Kidney epithelial cell (primary cell): ENCODE measurements at regions not wholly inside any gene's neighbourhood (a gene's known extent, or its start where the extent isn't known, plus 50 kb on each side); places are given as distances from the start of the nearest gene placed in this dataset.

Experiments
- DNase-seq: peaks from one replicate; pipeline ENCODE4 v3.0.0-alpha.2; 2010; ENCODE audit warnings: low read depth
- H3K27me3 ChIP-seq: 2 replicates; pipeline ENCODE4 v1.6.0; 2011; ENCODE audit warnings: low read length; ENCODE audit not compliant: control insufficient read depth, insufficient read depth
- H3K36me3 ChIP-seq: 2 replicates; pipeline ENCODE4 v1.5.1; 2011; ENCODE audit warnings: low read length; ENCODE audit not compliant: control insufficient read depth, insufficient read depth
- H3K4me3 ChIP-seq: 2 replicates; pipeline ENCODE4 v1.5.1; 2011; ENCODE audit warnings: low read depth, mild to moderate bottlenecking, control low read depth, low read length
- CTCF ChIP-seq: IDR thresholded peaks from 2 replicates; pipeline ENCODE4 v1.5.1; 2011; ENCODE audit warnings: mild to moderate bottlenecking, moderate library complexity, low read length, control low read depth, inconsistent platforms; ENCODE audit not compliant: insufficient read depth, poor library complexity, severe bottlenecking

GRCh38 chr15:47194718-47195117, 522.6 kb upstream of the SEMA6D start:
- no peak for DNase-seq
- peak; percentile 31 for TF ChIP-seq CTCF
- Histone ChIP-seq H3K36me3 (no peaks in the 10 kb centered on the region), H3K4me3 (no peak overlapping the region), H3K27me3 (no peaks in the 10 kb centered on the region)

- Histone ChIP-seq H3K36me3 (no peaks in the 10 kb centered on the region), H3K4me3 (no peak overlapping the region), H3K27me3 (no peaks in the 10 kb centered on the region)
- DNase-seq: peak; percentile 49
- TF ChIP-seq CTCF: peak; percentile 84
Observed at GRCh38 chr15:47196048-47196447, 521.3 kb upstream of the SEMA6D start.

GRCh38 chr15:47203993-47204392, 513.3 kb upstream of the SEMA6D start:
- no peak for DNase-seq
- TF ChIP-seq CTCF: no peak
- H3K36me3 ChIP-seq: no peaks in the 10 kb centered on the region
- H3K4me3 ChIP-seq: no peak overlapping the region
- no peaks in the 10 kb centered on the region for H3K27me3 ChIP-seq

- TF ChIP-seq CTCF: no peak
- H3K4me3 ChIP-seq: no peak overlapping the region
Observed at GRCh38 chr15:47206358-47206978, 510.8 kb upstream of the SEMA6D start.

GRCh38 chr15:47209591-47209990, 507.7 kb upstream of the SEMA6D start:
- H3K4me3 ChIP-seq: no peak overlapping the region
- no peaks in the 10 kb centered on the region for H3K36me3 ChIP-seq
- no peak for DNase-seq
- no peaks in the 10 kb centered on the region for H3K27me3 ChIP-seq
- TF ChIP-seq CTCF: no peak

More at GRCh38 chr15:47206358-47206978, 510.8 kb upstream of the SEMA6D start:
- no peak for DNase-seq
- Histone ChIP-seq H3K27me3 (no peaks in the 10 kb centered on the region), H3K36me3 (no peaks in the 10 kb centered on the region)
